ENCODE measurements at regions not wholly inside any gene's neighbourhood (a gene's known extent, or its start where the extent isn't known, plus 50 kb on each side); places are given as distances from the start of the nearest gene placed in this dataset.

- no peak for DNase-seq
These were observed 336.9 kb downstream of the ETS1 start for GRCh38 chr11:128250482-128250881.

- peak; percentile 17 for DNase-seq
These were observed 340.4 kb downstream of the ETS1 start for GRCh38 chr11:128246810-128247594.

- no peak for DNase-seq
These were observed 341.0 kb downstream of the ETS1 start for GRCh38 chr11:128246364-128246801.

- DNase-seq: no peak
These were observed 342.5 kb downstream of the ETS1 start for GRCh38 chr11:128244871-128245270.

GRCh38 chr11:128242451-128242850, 344.9 kb downstream of the ETS1 start:
- DNase-seq: no peak

GRCh38 chr11:128240546-128240945, 346.8 kb downstream of the ETS1 start:
- no peak for DNase-seq

- DNase-seq: no peak
These were observed 348.1 kb downstream of the ETS1 start for GRCh38 chr11:128239306-128239705.

- DNase-seq: no peak
These were observed 348.7 kb downstream of the ETS1 start for GRCh38 chr11:128238521-128239265.

GRCh38 chr11:128236506-128237498, 350.6 kb downstream of the ETS1 start:
- DNase-seq: no peak

GRCh38 chr11:128235958-128236357, 351.4 kb downstream of the ETS1 start:
- no peak for DNase-seq

- no peak for DNase-seq
These were observed 351.9 kb downstream of the ETS1 start for GRCh38 chr11:128235426-128235825.

GRCh38 chr11:128234143-128234542, 353.2 kb downstream of the ETS1 start:
- no peak for DNase-seq

- DNase-seq: no peak
These were observed 354.8 kb downstream of the ETS1 start for GRCh38 chr11:128232588-128232987.

GRCh38 chr11:128231845-128232410, 355.4 kb downstream of the ETS1 start:
- DNase-seq: no peak

- DNase-seq: no peak
These were observed 359.9 kb downstream of the ETS1 start for GRCh38 chr11:128227466-128227865.

GRCh38 chr11:128226106-128226716, 361.1 kb downstream of the ETS1 start:
- no peak for DNase-seq

- DNase-seq: no peak
These were observed 365.0 kb downstream of the ETS1 start for GRCh38 chr11:128222245-128222884.

GRCh38 chr11:128219731-128220120, 367.6 kb downstream of the ETS1 start:
- no peak for DNase-seq

- DNase-seq: no peak
These were observed 371.2 kb downstream of the ETS1 start for GRCh38 chr11:128216198-128216597.

- no peak for DNase-seq
These were observed 372.0 kb downstream of the ETS1 start for GRCh38 chr11:128215238-128215882.

- DNase-seq: no peak
These were observed 373.1 kb downstream of the ETS1 start for GRCh38 chr11:128214263-128214662.
